H1 (cell line): ENCODE measurements at regions not wholly inside any gene's neighbourhood (a gene's known extent, or its start where the extent isn't known, plus 50 kb on each side); places are given as distances from the start of the nearest gene placed in this dataset.

ENCODE experiments used
- CTCF ChIA-PET: fragments of 300-600 bp; sonication (Branson Sonifier 250); formaldehyde crosslinking; loops from one replicate; lab custom pipeline; 2021; ENCODE audit not compliant: partially characterized antibody; lab: Charles Lee
- POLR2A ChIA-PET: fragments of 300-600 bp; sonication (Branson Sonifier 250); formaldehyde crosslinking; loops from one replicate; lab custom pipeline; 2021; ENCODE audit warnings: inconsistent platforms; ENCODE audit not compliant: partially characterized antibody; lab: Charles Lee
- DNase-seq, 2 experiments: peaks; one replicate each; pipeline versions ENCODE4 v3.0.0 to v3.0.0-alpha.2; 2010 to 2022; ENCODE audit warnings: low spot score in 2 of 2, low read depth in 1 of 2, mixed read lengths in 1 of 2
- FAIRE-seq: peaks from 2 replicates; lab custom pipeline; 2011; peaks lifted over from hg19 to GRCh38; lab: Jason Lieb, UNC
- H2AFZ ChIP-seq: 2 replicates; pipeline ENCODE4 v1.8.1; 2012; ENCODE audit warnings: low read length, inconsistent platforms
- H2AK5ac ChIP-seq: 2 replicates; pipeline ENCODE4 v1.6.1; 2013; ENCODE audit warnings: low read depth, low read length
- H2BK120ac ChIP-seq: replicated peaks from 2 replicates; pipeline ENCODE3; 2013; ENCODE audit warnings: low read depth, low read length, inconsistent platforms
- H2BK12ac ChIP-seq: 2 replicates; pipeline ENCODE4 v1.6.1; 2013; ENCODE audit warnings: low read depth, low read length
- H2BK15ac ChIP-seq: 2 replicates; pipeline ENCODE4 v1.6.1; 2013; ENCODE audit warnings: low read length
- H2BK20ac ChIP-seq: 2 replicates; pipeline ENCODE4 v1.6.1; 2013; ENCODE audit warnings: low read length
- H2BK5ac ChIP-seq: 2 replicates; pipeline ENCODE4 v1.6.1; 2013; ENCODE audit warnings: low read depth, low read length
- H3K14ac ChIP-seq: 2 replicates; pipeline ENCODE4 v1.6.1; 2013; ENCODE audit warnings: inconsistent platforms; ENCODE audit not compliant: insufficient read length
- H3K18ac ChIP-seq: 2 replicates; pipeline ENCODE4 v1.6.1; 2013; ENCODE audit warnings: low read length; ENCODE audit errors: extremely low read depth
- H3K23ac ChIP-seq: 2 replicates; pipeline ENCODE4 v1.6.1; 2013; ENCODE audit warnings: inconsistent platforms; ENCODE audit not compliant: insufficient read length
- H3K23me2 ChIP-seq: 2 replicates; pipeline ENCODE4 v1.6.1; 2013; ENCODE audit warnings: low read depth, low read length
- H3K27ac ChIP-seq: 2 replicates; pipeline ENCODE4 v1.6.1; 2011; ENCODE audit warnings: low read depth, low read length, inconsistent platforms
- H3K27me3 ChIP-seq, 4 experiments: replicated peaks in 1 of 4; 1 replicate in 1 of 4; 2 replicates in 3 of 4; pipeline versions ENCODE4 v1.6.1 to v1.8.1; 2011 to 2013; ENCODE audit warnings: low read length in 3 of 4, mild to moderate bottlenecking in 3 of 4, inconsistent platforms in 2 of 4, mixed read lengths in 2 of 4, moderate library complexity in 1 of 4; ENCODE audit not compliant: control insufficient read depth in 3 of 4, insufficient read depth in 3 of 4; ENCODE audit errors: extremely low read depth in 1 of 4
- H3K36me3 ChIP-seq, 4 experiments: 2 replicates each; pipeline versions ENCODE4 v1.6.1 to v1.8.1; 2011 to 2013; ENCODE audit warnings: mild to moderate bottlenecking in 4 of 4, low read length in 3 of 4, moderate library complexity in 2 of 4, control low read depth in 1 of 4, inconsistent platforms in 1 of 4; ENCODE audit not compliant: insufficient read depth in 4 of 4, control insufficient read depth in 2 of 4
- H3K4ac ChIP-seq: replicated peaks from 2 replicates; pipeline ENCODE3; 2013; ENCODE audit warnings: low read length, low read depth, mixed read lengths, inconsistent platforms; ENCODE audit not compliant: insufficient read length
- H3K4me1 ChIP-seq, 4 experiments: replicated peaks in 1 of 4; 1 replicate in 1 of 4; 2 replicates in 3 of 4; pipeline versions ENCODE4 v1.6.1 to v1.8.1; 2011 to 2013; ENCODE audit warnings: low read length in 3 of 4, inconsistent platforms in 2 of 4, mixed read lengths in 1 of 4; ENCODE audit not compliant: insufficient read depth in 4 of 4, control insufficient read depth in 3 of 4
- H3K4me2 ChIP-seq, 2 experiments: 2 replicates each; pipeline versions ENCODE4 v1.6.1 to v1.8.1; 2011 to 2013; ENCODE audit warnings: low read depth in 2 of 2, low read length in 2 of 2, control low read depth in 1 of 2, inconsistent platforms in 1 of 2, mild to moderate bottlenecking in 1 of 2; ENCODE audit not compliant: insufficient read depth in 1 of 2
- H3K4me3 ChIP-seq, 4 experiments: fragments of 200-600, 300-600 bp in 1 of 4; sonication (generic), shearing (Covaris generic), sonication (Bioruptor Twin) in 1 of 4; 2 replicates each; pipeline versions ENCODE4 v1.5.1 to v1.8.1; 2011 to 2016; ENCODE audit warnings: low read length in 4 of 4, low read depth in 3 of 4, control low read depth in 2 of 4, inconsistent platforms in 2 of 4, mild to moderate bottlenecking in 2 of 4, mixed read lengths in 1 of 4, moderate library complexity in 1 of 4; ENCODE audit not compliant: insufficient read depth in 2 of 4; ENCODE audit errors: extremely low read depth in 1 of 4
- H3K56ac ChIP-seq: replicated peaks from 2 replicates; pipeline ENCODE3; 2013; ENCODE audit warnings: low read depth, mild to moderate bottlenecking, mixed read lengths, low read length, inconsistent platforms; ENCODE audit not compliant: insufficient read length
- H3K79me1 ChIP-seq: 2 replicates; pipeline ENCODE4 v1.6.1; 2013; ENCODE audit warnings: low read depth, low read length, control low read depth
- H3K79me2 ChIP-seq, 2 experiments: 2 replicates each; pipeline versions ENCODE4 v1.6.1 to v1.8.1; 2012 to 2013; ENCODE audit warnings: low read length in 2 of 2, mild to moderate bottlenecking in 2 of 2, inconsistent platforms in 1 of 2; ENCODE audit not compliant: insufficient read depth in 2 of 2, control insufficient read depth in 1 of 2
- H3K9ac ChIP-seq, 4 experiments: replicated peaks in 1 of 4; 1 replicate in 1 of 4; 2 replicates in 3 of 4; pipeline versions ENCODE4 v1.6.1 to v1.8.1; 2011 to 2013; ENCODE audit warnings: low read depth in 3 of 4, low read length in 3 of 4, control low read depth in 2 of 4, mild to moderate bottlenecking in 2 of 4, moderate library complexity in 2 of 4, inconsistent platforms in 1 of 4; ENCODE audit errors: extremely low read depth in 1 of 4
- H3K9me3 ChIP-seq, 2 experiments: 2 replicates each; pipeline versions ENCODE4 v1.6.1 to v1.8.1; 2012 to 2013; ENCODE audit warnings: mild to moderate bottlenecking in 2 of 2, moderate library complexity in 2 of 2, control low read depth in 1 of 2, inconsistent platforms in 1 of 2, low read depth in 1 of 2, low read length in 1 of 2, mixed read lengths in 1 of 2; ENCODE audit not compliant: insufficient read depth in 2 of 2
- H4K20me1 ChIP-seq, 2 experiments: replicated peaks in 1 of 2; 2 replicates each; pipeline versions ENCODE3 to v1.8.1; 2011 to 2013; ENCODE audit warnings: inconsistent platforms in 2 of 2, low read length in 2 of 2, mild to moderate bottlenecking in 1 of 2; ENCODE audit not compliant: insufficient read depth in 2 of 2, control insufficient read depth in 1 of 2
- H4K5ac ChIP-seq: 2 replicates; pipeline ENCODE4 v1.6.1; 2013; ENCODE audit warnings: low read length, low read depth, mixed read lengths, inconsistent platforms; ENCODE audit not compliant: insufficient read length
- H4K8ac ChIP-seq: 2 replicates; pipeline ENCODE4 v1.8.0; 2013; ENCODE audit warnings: mild to moderate bottlenecking, moderate library complexity, low read length, inconsistent platforms; ENCODE audit not compliant: insufficient read depth; ENCODE audit errors: extremely low read depth
- H4K91ac ChIP-seq: replicated peaks from 2 replicates; pipeline ENCODE3; 2013; ENCODE audit warnings: low read length, mixed read lengths, inconsistent platforms; ENCODE audit not compliant: insufficient read length
- CHD7 ChIP-seq: fragments of 300-600 bp; sonication (generic); IDR thresholded peaks from 2 replicates; pipeline ENCODE4 v1.7.1; 2012; ENCODE audit warnings: low read length, moderate library complexity, mild to moderate bottlenecking, inconsistent platforms; ENCODE audit not compliant: insufficient replicate concordance
- WGBS, 2 experiments: shearing (Covaris generic) in 1 of 2; methylation state at CpG; one replicate each; pipeline versions ENCODE4 v1.1.6 to v1.1.7; 2013 to 2015; ENCODE audit warnings: low lambda C conversion rate in 2 of 2, mixed read lengths in 2 of 2, inconsistent platforms in 1 of 2, low coverage in 1 of 2, missing lambda C conversion rate in 1 of 2; ENCODE audit not compliant: insufficient replicate concordance in 2 of 2, insufficient coverage in 1 of 2, insufficient read length in 1 of 2; ENCODE audit errors: extremely low coverage in 1 of 2, missing lambda C conversion rate in 1 of 2; 5-methylcytosine and 5-hydroxymethylcytosine counted together

- no peak overlapping the region for H3K4me3 ChIP-seq
- H4K91ac ChIP-seq = no peak overlapping the region
- no peak overlapping the region for H4K5ac ChIP-seq
- no peak overlapping the region for H3K9ac ChIP-seq
- no peak overlapping the region for H3K4me2 ChIP-seq
- ChIA-PET CTCF (no interaction called here), POLR2A (no interaction called here)
- H2BK20ac ChIP-seq = no peak overlapping the region
- no peaks in the 10 kb centered on the region for H3K4me1 ChIP-seq
- no peaks in the 10 kb centered on the region for H3K27me3 ChIP-seq
- H3K27ac ChIP-seq = no peak overlapping the region
- H4K8ac ChIP-seq = no peak overlapping the region
- no peaks in the 10 kb centered on the region for H3K36me3 ChIP-seq
- H3K4ac ChIP-seq = no peak overlapping the region
- H3K23ac ChIP-seq = no peak overlapping the region
- no peak for DNase-seq
- no peak overlapping the region for H2BK5ac ChIP-seq
- no peak overlapping the region for H2AK5ac ChIP-seq
- no peaks in the 10 kb centered on the region for H3K79me1 ChIP-seq
- H2BK120ac ChIP-seq = no peak overlapping the region
- H3K14ac ChIP-seq = no peak overlapping the region
- no peak overlapping the region for H3K56ac ChIP-seq
- no peak for FAIRE-seq
- no peak overlapping the region for H3K18ac ChIP-seq
- H2AFZ ChIP-seq = no peak overlapping the region
- H3K23me2 ChIP-seq = no peaks in the 10 kb centered on the region
- no peaks in the 10 kb centered on the region for H3K9me3 ChIP-seq
- no peaks in the 10 kb centered on the region for H4K20me1 ChIP-seq
- H3K79me2 ChIP-seq = no peaks in the 10 kb centered on the region
- H2BK15ac ChIP-seq = no peak overlapping the region
- 95% methylated on average over 7 of the region's 7 CpGs; no CpG with 5 or more reads in 1 of the 2 experiments for WGBS, 2 experiments
- H2BK12ac ChIP-seq = no peak overlapping the region
- no peak for TF ChIP-seq CHD7
Measured at GRCh38 chr13:58024103-58024502, 392.6 kb downstream of the PCDH17 start.
